K562 (cell line): ENCODE measurements at regions not wholly inside any gene's neighbourhood (a gene's known extent, or its start where the extent isn't known, plus 50 kb on each side); places are given as distances from the start of the nearest gene placed in this dataset.

Experiments
- ATAC-seq: fragments of 200-7000 bp; cut with Tn5 transposase; 3 replicates; pipeline ENCODE4 v1.9.1; 2020; ENCODE audit warnings: moderate library complexity
- BruUV-seq: library from RNA; stranded (reverse); fragments of 400-500 nt; replicated peaks from 2 replicates; lab custom pipeline; 2021; lab: Mats Ljungman, UMichigan
- CTCF ChIA-PET: fragments of 300-600 bp; formaldehyde crosslinking; extraction: SDS; loops from one replicate; lab custom pipeline; 2021; ENCODE audit warnings: low intra/inter-chr PET ratio; lab: Yijun Ruan, JAX
- POLR2A ChIA-PET: fragments of 300-600, 350-650 bp; sonication (Branson Sonifier 250); formaldehyde crosslinking; extraction: SDS; loops from one replicate; lab custom pipeline; 2021; ENCODE audit warnings: antibody characterized with exemption, inconsistent platforms; lab: Yijun Ruan, JAX
- DNase-seq, 4 experiments: peaks; one replicate each; pipeline versions ENCODE4 v3.0.0 to v3.0.0-alpha.2; 2011 to 2018; ENCODE audit warnings: low spot score in 3 of 4, mixed read lengths in 3 of 4; ENCODE audit errors: extremely low read depth in 1 of 4
- FAIRE-seq: peaks from 2 replicates; lab custom pipeline; 2011; peaks lifted over from hg19 to GRCh38; lab: Jason Lieb, UNC
- H2AFZ ChIP-seq: 2 replicates; pipeline ENCODE4 v1.6.0; 2011; ENCODE audit warnings: low read depth, low read length, control low read depth, inconsistent platforms
- H3K27ac ChIP-seq: fragments of 200-600 bp; 3 replicates; pipeline ENCODE4 v1.8.0; 2011; ENCODE audit warnings: low read depth, mild to moderate bottlenecking, control low read depth, inconsistent platforms, low read length, moderate library complexity, mixed read lengths; ENCODE audit errors: extremely low read depth
- H3K27me3 ChIP-seq, 2 experiments: fragments of 300-600 bp in 1 of 2; 2 replicates in 1 of 2; 3 replicates in 1 of 2; pipeline versions ENCODE4 v1.6.0 to v1.8.0; 2011; ENCODE audit warnings: inconsistent platforms in 2 of 2, low read length in 2 of 2, mild to moderate bottlenecking in 1 of 2, mixed read lengths in 1 of 2, moderate library complexity in 1 of 2; ENCODE audit not compliant: control insufficient read depth in 2 of 2, insufficient read depth in 2 of 2
- H3K36me3 ChIP-seq: fragments of 300-600 bp; 3 replicates; pipeline ENCODE4 v1.8.0; 2011; ENCODE audit warnings: mild to moderate bottlenecking, low read length, inconsistent platforms; ENCODE audit not compliant: control insufficient read depth, insufficient read depth
- H3K4me1 ChIP-seq, 2 experiments: fragments of 200-600 bp in 1 of 2; replicated peaks in 1 of 2; 2 replicates in 1 of 2; 3 replicates in 1 of 2; pipeline versions ENCODE4 v1.5.1 to v1.8.0; 2011; ENCODE audit warnings: inconsistent platforms in 2 of 2, low read length in 2 of 2, mild to moderate bottlenecking in 1 of 2, mixed read lengths in 1 of 2, moderate library complexity in 1 of 2; ENCODE audit not compliant: control insufficient read depth in 2 of 2, insufficient read depth in 2 of 2
- H3K4me2 ChIP-seq: 2 replicates; pipeline ENCODE4 v1.6.1; 2011; ENCODE audit warnings: low read length, control low read depth, inconsistent platforms, mixed read lengths; ENCODE audit not compliant: insufficient read depth
- H3K4me3 ChIP-seq: fragments of 200-600 bp; sonication (generic), shearing (Covaris generic); 2 replicates; pipeline ENCODE4 v1.5.1; 2016; ENCODE audit warnings: control low read depth, inconsistent platforms
- H3K79me2 ChIP-seq: fragments of 200-600 bp; 3 replicates; pipeline ENCODE4 v1.8.0; 2011; ENCODE audit warnings: low read length, inconsistent platforms; ENCODE audit not compliant: control insufficient read depth, insufficient read depth
- H3K9ac ChIP-seq, 2 experiments: 2 replicates each; pipeline versions ENCODE4 v1.6.0 to v1.6.1; 2011; ENCODE audit warnings: low read depth in 2 of 2, low read length in 2 of 2, control low read depth in 1 of 2, inconsistent platforms in 1 of 2, mild to moderate bottlenecking in 1 of 2, mixed read lengths in 1 of 2; ENCODE audit not compliant: insufficient read depth in 1 of 2
- H3K9me1 ChIP-seq: one replicate; pipeline ENCODE4 v1.6.0; 2011; ENCODE audit warnings: inconsistent platforms, mild to moderate bottlenecking, low read length, moderate library complexity; ENCODE audit not compliant: control insufficient read depth, insufficient read depth
- H3K9me3 ChIP-seq: replicated peaks from 2 replicates; pipeline ENCODE4 v1.5.1; 2011; ENCODE audit warnings: low read depth, low read length, inconsistent platforms; ENCODE audit not compliant: control insufficient read depth, insufficient read depth
- H4K20me1 ChIP-seq: replicated peaks from 2 replicates; pipeline ENCODE4 v1.6.1; 2011; ENCODE audit warnings: low read length, inconsistent platforms, mixed read lengths; ENCODE audit not compliant: control insufficient read depth, insufficient read depth
- AFF4 ChIP-seq: sonication (generic); formaldehyde crosslinking; IDR thresholded peaks from 2 replicates; pipeline ENCODE4 v1.8.0; 2023; ENCODE audit warnings: mild to moderate bottlenecking, missing genetic modification reagents
- C11orf30 ChIP-seq: fragments of 450-650 bp; IDR thresholded peaks from 2 replicates; pipeline ENCODE4 v1.6.1; 2016; ENCODE audit warnings: low read depth, mild to moderate bottlenecking
- CBX3 ChIP-seq, 2 experiments: IDR thresholded peaks; 1 replicate in 1 of 2; 2 replicates in 1 of 2; pipeline ENCODE4 v1.6.1; 2012; ENCODE audit warnings: inconsistent platforms in 2 of 2, low read length in 2 of 2, borderline replicate concordance in 1 of 2, control low read depth in 1 of 2
- CTCF ChIP-seq, 3 experiments: IDR thresholded peaks in 2 of 3; conservative IDR thresholded peaks in 1 of 3; 2 replicates each; pipeline ENCODE4 v1.5.1; 2011 to 2012; ENCODE audit warnings: low read length in 3 of 3, mild to moderate bottlenecking in 3 of 3, control low read depth in 2 of 3, improper control_type of control experiment in 1 of 3, inconsistent platforms in 1 of 3, low read depth in 1 of 3, mixed read lengths in 1 of 3, moderate library complexity in 1 of 3; ENCODE audit not compliant: insufficient read depth in 2 of 3
- ELK1 ChIP-seq: sonication (generic); formaldehyde crosslinking; IDR thresholded peaks from 2 replicates; pipeline ENCODE4 v1.8.1; 2022; ENCODE audit warnings: missing genetic modification reagents
- KLF13 ChIP-seq: fragments of 450-650 bp; IDR thresholded peaks from 2 replicates; pipeline ENCODE4 v1.6.1; 2016; ENCODE audit warnings: missing genetic modification characterization, low read depth, mild to moderate bottlenecking, missing compliant biosample characterization, moderate library complexity, borderline replicate concordance
- TBP ChIP-seq: optimal IDR thresholded peaks from 2 replicates; pipeline ENCODE3; 2011; ENCODE audit warnings: low read depth, low read length, improper control_type of control experiment
- USF2 ChIP-seq: sonication (generic); formaldehyde crosslinking; IDR thresholded peaks from 2 replicates; pipeline ENCODE4 v1.5.0; 2020; ENCODE audit warnings: missing genetic modification reagents
- ZNF282 ChIP-seq: sonication (generic); formaldehyde crosslinking; IDR thresholded peaks from 2 replicates; pipeline ENCODE4 v1.8.1; 2023; ENCODE audit warnings: missing genetic modification reagents
- ZNF583 ChIP-seq: fragments of 250-450 bp; sonication (Bioruptor Pico); IDR thresholded peaks from 2 replicates; pipeline ENCODE4 v1.4.0; 2020
- WGBS: fragments of 100-300 bp; shearing (Covaris generic); methylation state at CpG from one replicate; pipeline ENCODE4 v1.1.6; 2016; ENCODE audit warnings: low coverage, mixed read lengths; ENCODE audit not compliant: insufficient coverage; ENCODE audit errors: missing lambda C conversion rate; 5-methylcytosine and 5-hydroxymethylcytosine counted together
- in situ Hi-C: fragments of 300-500 bp; cut with MboI; formaldehyde crosslinking; loops from 4 replicates; pipeline ENCODE4 v1.15.0; 2018; ENCODE audit warnings: inconsistent platforms, mixed read lengths
- intact Hi-C: fragments of 100-400 bp; cut with micrococcal nuclease; formaldehyde crosslinking; loops from 2 replicates; pipeline ENCODE4 v1.14.2; 2022

- H3K27me3 ChIP-seq = no peaks in the 10 kb centered on the region
- H3K4me1 ChIP-seq = no peaks in the 10 kb centered on the region
- no peak for TF ChIP-seq KLF13 (tag)
- TF ChIP-seq ZNF583 (CRISPR knock-in tag) = no peak
- TF ChIP-seq TBP = no peak
- no peak for TF ChIP-seq CTCF (IDR thresholded peaks at IDR 0.05 in 2 of 3, conservative IDR thresholded peaks at IDR 0.05 in 1 of 3; ENCODE audit: insufficient read depth in 2 of 3, low read depth in 1 of 3, low read length in 3 of 3)
- no peak for TF ChIP-seq USF2
- TF ChIP-seq ELK1 (CRISPR knock-in tag) = no peak
- TF ChIP-seq AFF4 (CRISPR knock-in tag) = no peak
- TF ChIP-seq ZNF282 (CRISPR knock-in tag) = no peak
- TF ChIP-seq C11orf30 = no peak
- no peak for TF ChIP-seq CBX3 (IDR thresholded peaks at IDR 0.05; ENCODE audit: borderline replicate concordance in 1 of 2, low read length in 2 of 2)
- H4K20me1 ChIP-seq = no peaks in the 10 kb centered on the region
- no peaks in the 10 kb centered on the region for H3K9me3 ChIP-seq
- H2AFZ ChIP-seq = no peak overlapping the region
- no peak for DNase-seq
- POLR2A ChIA-PET = interaction anchor here (1.3 kb wide), 1 partner anchor 14 kb away, joined by 3 read pairs; no protein-coding TSS in a partner anchor
- no peak overlapping the region for H3K4me2 ChIP-seq
- FAIRE-seq = no peak
- no peak overlapping the region for H3K9ac ChIP-seq
- H3K79me2 ChIP-seq = no peaks in the 10 kb centered on the region
- WGBS = 0% methylated on average over 6 of the region's 7 CpGs
- no TSS peak for BruUV-seq
- H3K9me1 ChIP-seq = no peaks in the 10 kb centered on the region
- no peak for ATAC-seq
- no peaks in the 10 kb centered on the region for H3K36me3 ChIP-seq
- CTCF ChIA-PET = no interaction called here
- H3K4me3 ChIP-seq = no peak overlapping the region
- intact Hi-C loops (no loop called here), in situ Hi-C loops (no loop called here)
- no peak overlapping the region for H3K27ac ChIP-seq
Measured at GRCh38 chr2:66960161-66960560, 437.0 kb upstream of the ETAA1 start.
